Choroid plexus epithelial cell (primary cell): ENCODE measurements at regions not wholly inside any gene's neighbourhood (a gene's known extent, or its start where the extent isn't known, plus 50 kb on each side); places are given as distances from the start of the nearest gene placed in this dataset.

Experiments used
- DNase-seq: peaks from one replicate; pipeline ENCODE4 v3.0.0-alpha.2; 2010; ENCODE audit warnings: low read depth
- H3K4me3 ChIP-seq: 2 replicates; pipeline ENCODE4 v1.5.1; 2011; ENCODE audit warnings: low read depth, mild to moderate bottlenecking, control low read depth, low read length, moderate library complexity
- TF ChIP-seq, protein P1 (sequence below): conservative IDR thresholded peaks from 2 replicates; pipeline ENCODE4 v1.5.1; 2011; ENCODE audit warnings: low read depth, mild to moderate bottlenecking, control low read depth, inconsistent platforms, low read length, moderate library complexity

- no peak for DNase-seq
- TF ChIP-seq, protein P1, sequence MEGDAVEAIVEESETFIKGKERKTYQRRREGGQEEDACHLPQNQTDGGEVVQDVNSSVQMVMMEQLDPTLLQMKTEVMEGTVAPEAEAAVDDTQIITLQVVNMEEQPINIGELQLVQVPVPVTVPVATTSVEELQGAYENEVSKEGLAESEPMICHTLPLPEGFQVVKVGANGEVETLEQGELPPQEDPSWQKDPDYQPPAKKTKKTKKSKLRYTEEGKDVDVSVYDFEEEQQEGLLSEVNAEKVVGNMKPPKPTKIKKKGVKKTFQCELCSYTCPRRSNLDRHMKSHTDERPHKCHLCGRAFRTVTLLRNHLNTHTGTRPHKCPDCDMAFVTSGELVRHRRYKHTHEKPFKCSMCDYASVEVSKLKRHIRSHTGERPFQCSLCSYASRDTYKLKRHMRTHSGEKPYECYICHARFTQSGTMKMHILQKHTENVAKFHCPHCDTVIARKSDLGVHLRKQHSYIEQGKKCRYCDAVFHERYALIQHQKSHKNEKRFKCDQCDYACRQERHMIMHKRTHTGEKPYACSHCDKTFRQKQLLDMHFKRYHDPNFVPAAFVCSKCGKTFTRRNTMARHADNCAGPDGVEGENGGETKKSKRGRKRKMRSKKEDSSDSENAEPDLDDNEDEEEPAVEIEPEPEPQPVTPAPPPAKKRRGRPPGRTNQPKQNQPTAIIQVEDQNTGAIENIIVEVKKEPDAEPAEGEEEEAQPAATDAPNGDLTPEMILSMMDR, result no peak
- no peak overlapping the region for H3K4me3 ChIP-seq
Observed at GRCh38 chr13:106630650-106631049, 62.7 kb upstream of the ARGLU1 start.

DNA sequence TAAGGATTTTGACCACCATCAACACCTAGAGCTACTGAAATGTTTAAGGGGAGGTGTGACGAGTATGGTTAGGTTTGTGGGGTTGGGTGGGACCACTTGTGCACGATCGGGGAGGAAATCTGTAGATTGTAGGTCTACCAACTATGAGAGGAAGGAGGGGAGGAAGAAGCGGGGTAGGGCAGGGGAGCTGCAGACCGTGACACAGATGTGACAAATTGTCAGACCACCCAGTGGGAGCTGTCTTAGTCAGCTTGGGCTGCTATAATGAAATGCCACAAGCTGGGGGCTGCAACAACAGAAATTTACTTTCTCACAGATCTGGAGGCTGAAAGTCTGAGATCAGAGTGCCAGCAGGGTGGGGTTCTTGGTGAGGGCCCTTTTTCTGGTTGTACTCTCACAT, 62.2 kb upstream of the ARGLU1 start:
- no peak overlapping the region for H3K4me3 ChIP-seq

DNA sequence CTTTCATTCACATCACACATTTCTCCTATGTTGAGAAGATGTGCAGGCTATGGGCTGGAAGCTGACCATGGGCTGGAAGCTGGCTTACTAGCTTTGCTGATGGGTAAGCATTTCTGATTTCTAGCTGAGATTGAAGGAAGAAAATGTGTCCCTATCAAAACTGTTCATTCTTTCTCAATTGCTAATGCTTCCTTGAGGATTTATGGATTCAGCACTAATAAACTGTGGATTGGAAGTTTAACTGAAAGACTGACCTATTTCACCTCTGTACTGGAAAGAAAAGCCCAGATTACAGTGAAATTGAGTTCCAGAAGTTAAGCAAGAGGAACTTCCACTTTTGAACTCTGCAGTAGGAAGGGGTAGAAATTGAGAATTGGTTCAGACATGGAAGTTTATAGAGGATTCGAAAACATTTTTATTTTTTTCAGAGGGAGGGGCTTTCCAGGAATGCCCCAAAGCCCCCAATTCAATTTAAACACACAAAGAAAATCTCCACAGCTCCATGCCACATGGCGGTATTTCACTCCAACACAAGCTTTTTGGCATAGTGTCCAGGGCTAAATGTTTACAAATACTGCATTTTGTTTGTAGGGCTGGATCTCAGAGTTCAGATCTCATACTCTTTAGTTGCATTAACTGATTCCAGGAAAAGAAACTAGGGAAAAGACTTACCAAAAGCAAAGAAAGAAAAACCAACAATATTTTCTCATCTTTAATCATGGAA, 61.2 kb upstream of the ARGLU1 start:
- TF ChIP-seq, protein P1, result no peak
- no peak for DNase-seq
- H3K4me3 ChIP-seq, result no peak overlapping the region

More for the DNA sequence above, 62.2 kb upstream of the ARGLU1 start:
- TF ChIP-seq, protein P1, result no peak
- no peak for DNase-seq

DNA sequence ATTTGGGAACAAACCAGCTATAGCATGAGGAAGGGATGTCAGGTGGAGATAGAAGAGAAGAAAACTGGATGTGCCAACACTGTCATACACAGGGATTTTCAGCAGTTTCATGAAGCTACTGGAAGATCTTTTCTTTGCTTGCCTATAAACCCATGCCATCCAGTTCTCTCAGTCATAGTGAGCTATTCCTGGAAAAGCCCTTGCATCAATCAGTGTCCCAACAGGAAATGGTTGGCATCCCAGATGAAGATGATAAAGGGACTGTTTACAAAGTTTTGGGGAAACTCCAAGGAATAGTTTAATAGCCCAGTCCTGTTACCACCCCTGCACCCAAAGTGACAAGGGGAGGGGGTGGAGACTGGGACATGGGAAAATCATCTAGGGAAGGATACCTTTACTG, 58.5 kb upstream of the ARGLU1 start:
- TF ChIP-seq, protein P1, result no peak
- no peak for DNase-seq
- H3K4me3 ChIP-seq, result no peak overlapping the region

GRCh38 chr13:106625578-106625977, 57.6 kb upstream of the ARGLU1 start:
- TF ChIP-seq, protein P1, result no peak
- no peak overlapping the region for H3K4me3 ChIP-seq
- DNase-seq, result no peak

DNA sequence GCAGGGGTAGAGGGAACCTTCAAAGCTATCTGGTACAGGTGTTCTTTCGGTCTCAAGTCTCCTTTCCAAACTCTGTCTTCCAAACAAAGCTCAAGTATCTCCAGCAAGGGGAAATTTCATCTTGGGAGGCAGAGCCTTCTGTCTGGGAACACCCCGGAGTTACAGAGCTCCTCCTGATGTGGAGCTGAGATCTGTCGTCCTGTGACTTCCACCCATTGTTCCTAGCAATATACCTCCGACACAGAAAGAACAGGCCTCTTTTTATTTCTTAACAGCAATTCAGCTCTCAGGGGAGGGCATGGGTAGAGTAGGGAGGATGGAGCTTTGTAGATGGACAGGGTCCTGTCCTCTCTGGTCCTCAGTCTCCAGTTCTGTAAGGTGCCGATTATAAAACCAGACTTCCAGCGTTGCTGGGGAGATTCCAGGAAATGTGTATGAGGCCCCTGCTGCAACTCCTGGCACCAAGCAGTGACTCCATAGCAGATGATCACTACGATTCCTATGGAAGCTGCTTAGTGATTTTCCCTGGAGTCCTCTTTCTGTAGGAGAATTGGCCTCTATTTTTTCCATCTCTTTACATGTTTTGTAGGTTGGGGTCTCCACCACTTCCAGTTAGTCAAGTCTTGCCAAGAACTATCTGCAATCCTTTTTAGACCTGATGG, 56.0 kb upstream of the ARGLU1 start:
- TF ChIP-seq, protein P1, result no peak
- no peak for DNase-seq

DNA sequence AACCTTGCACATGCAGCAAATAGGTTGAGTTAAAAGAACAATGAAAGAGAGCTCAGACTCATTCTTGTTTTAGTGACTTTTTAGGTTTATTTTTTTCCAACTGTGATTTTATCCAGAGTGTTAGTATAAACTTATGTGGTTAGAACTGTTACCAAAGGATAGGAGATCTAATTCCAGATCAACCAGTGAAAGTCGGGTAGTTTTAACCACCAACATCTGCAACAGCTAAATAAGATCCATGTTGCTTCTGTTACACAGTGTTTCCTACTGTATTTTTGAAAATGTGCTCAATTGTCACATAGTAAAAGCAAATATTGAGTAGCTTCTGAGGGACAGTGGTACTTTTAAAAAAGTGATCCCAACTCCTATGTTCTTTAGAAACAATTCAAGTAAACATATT, 53.9 kb upstream of the ARGLU1 start:
- DNase-seq, result no peak
- TF ChIP-seq, protein P1, result no peak
- no peak overlapping the region for H3K4me3 ChIP-seq

More for the DNA sequence above, 56.0 kb upstream of the ARGLU1 start:
- no peak overlapping the region for H3K4me3 ChIP-seq
